Nephron progenitor cell (in vitro differentiated cells): ENCODE measurements at regions not wholly inside any gene's neighbourhood (a gene's known extent, or its start where the extent isn't known, plus 50 kb on each side); places are given as distances from the start of the nearest gene placed in this dataset.

Source experiments
- DNase-seq: peaks from one replicate; pipeline ENCODE4 v3.0.0; 2021
- H3K27ac Mint-ChIP-seq: 2 replicates; pipeline ENCODE4 v1.8.0; 2021; ENCODE audit warnings: mild to moderate bottlenecking, moderate library complexity, mixed read lengths
- H3K27me3 Mint-ChIP-seq: 2 replicates; pipeline ENCODE4 v1.8.0; 2021; ENCODE audit warnings: mild to moderate bottlenecking, low read depth, mixed read lengths; ENCODE audit not compliant: poor library complexity
- H3K36me3 Mint-ChIP-seq: 2 replicates; pipeline ENCODE4 v1.8.0; 2021; ENCODE audit warnings: low read depth, mixed read lengths
- H3K4me1 Mint-ChIP-seq: 2 replicates; pipeline ENCODE4 v1.8.0; 2021; ENCODE audit warnings: mixed read lengths
- H3K4me3 Mint-ChIP-seq: 2 replicates; pipeline ENCODE4 v1.8.0; 2021; ENCODE audit warnings: mild to moderate bottlenecking, moderate library complexity, mixed read lengths
- H3K9me3 Mint-ChIP-seq: 2 replicates; pipeline ENCODE4 v1.8.0; 2021; ENCODE audit warnings: mild to moderate bottlenecking, moderate library complexity, mixed read lengths
- TF ChIP-seq, protein P1 (sequence below): fragments of 200-600 bp; sonication (generic); IDR thresholded peaks from 2 replicates; pipeline ENCODE4 v1.5.0; 2021; ENCODE audit warnings: antibody characterized with exemption

DNA sequence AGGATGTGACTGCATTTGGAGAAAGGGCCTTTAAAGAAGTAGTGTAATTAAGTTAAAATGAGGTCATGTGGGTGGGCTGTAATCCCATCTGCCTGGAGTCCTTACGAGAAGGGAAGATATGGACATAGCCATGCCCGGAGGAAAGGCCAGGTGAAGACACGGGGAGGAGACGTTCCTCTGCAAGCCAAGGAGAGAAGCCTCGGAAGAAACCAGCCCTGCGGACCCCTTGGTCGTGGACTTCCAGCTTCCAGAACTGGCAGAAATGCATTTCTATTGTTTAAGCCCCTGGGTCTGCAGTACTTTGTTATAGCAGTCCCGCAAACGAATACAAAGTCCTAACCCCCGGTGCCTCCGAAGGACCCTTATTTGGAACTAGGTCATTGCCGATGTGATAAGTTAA, 87.6 kb upstream of the TAF1B start:
- TF ChIP-seq, protein P1, sequence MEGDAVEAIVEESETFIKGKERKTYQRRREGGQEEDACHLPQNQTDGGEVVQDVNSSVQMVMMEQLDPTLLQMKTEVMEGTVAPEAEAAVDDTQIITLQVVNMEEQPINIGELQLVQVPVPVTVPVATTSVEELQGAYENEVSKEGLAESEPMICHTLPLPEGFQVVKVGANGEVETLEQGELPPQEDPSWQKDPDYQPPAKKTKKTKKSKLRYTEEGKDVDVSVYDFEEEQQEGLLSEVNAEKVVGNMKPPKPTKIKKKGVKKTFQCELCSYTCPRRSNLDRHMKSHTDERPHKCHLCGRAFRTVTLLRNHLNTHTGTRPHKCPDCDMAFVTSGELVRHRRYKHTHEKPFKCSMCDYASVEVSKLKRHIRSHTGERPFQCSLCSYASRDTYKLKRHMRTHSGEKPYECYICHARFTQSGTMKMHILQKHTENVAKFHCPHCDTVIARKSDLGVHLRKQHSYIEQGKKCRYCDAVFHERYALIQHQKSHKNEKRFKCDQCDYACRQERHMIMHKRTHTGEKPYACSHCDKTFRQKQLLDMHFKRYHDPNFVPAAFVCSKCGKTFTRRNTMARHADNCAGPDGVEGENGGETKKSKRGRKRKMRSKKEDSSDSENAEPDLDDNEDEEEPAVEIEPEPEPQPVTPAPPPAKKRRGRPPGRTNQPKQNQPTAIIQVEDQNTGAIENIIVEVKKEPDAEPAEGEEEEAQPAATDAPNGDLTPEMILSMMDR = no peak
- Mint-ChIP-seq H3K36me3 (no peaks in the 10 kb centered on the region), H3K4me3 (no peak overlapping the region), H3K27ac (no peak overlapping the region), H3K27me3 (peaks cover 3% of the 10 kb centered on the region), H3K9me3 (no peaks in the 10 kb centered on the region), H3K4me1 (peaks cover 98% of the 10 kb centered on the region)
- DNase-seq = no peak

DNA sequence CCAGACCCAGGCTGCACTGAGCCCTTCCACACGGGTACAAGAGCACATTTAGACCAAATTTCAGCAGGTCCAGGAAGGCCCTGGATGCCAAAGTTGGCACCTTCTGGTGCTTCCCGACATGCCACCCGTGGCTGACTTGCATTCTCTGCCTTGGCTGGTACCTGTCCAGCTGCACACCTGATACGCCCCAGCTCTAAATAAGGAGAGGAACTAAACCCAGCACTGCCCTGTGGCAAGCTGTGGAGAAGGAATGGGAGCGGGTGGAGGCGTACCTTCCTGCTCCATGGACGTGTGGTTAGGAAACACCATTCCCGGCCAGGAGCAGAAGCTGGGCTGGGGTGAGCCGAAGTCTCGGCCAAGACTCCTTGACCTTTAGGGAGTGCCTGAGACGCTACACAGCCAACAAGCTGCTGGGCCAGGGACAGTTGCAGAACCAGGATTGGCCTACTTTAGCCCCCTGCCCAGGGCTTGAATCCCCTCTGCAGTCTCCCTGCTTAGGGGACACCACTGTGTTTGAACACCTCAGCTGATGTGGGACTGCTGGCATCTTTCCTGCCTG, 86.5 kb upstream of the TAF1B start:
- peaks cover 96% of the 10 kb centered on the region for H3K4me1 Mint-ChIP-seq
- peak overlapping the region; percentile 73 for H3K4me3 Mint-ChIP-seq
- H3K9me3 Mint-ChIP-seq = no peaks in the 10 kb centered on the region
- H3K27ac Mint-ChIP-seq = no peak overlapping the region
- DNase-seq = no peak
- H3K36me3 Mint-ChIP-seq = no peaks in the 10 kb centered on the region
- TF ChIP-seq, protein P1 = no peak
- peaks cover 3% of the 10 kb centered on the region for H3K27me3 Mint-ChIP-seq

DNA sequence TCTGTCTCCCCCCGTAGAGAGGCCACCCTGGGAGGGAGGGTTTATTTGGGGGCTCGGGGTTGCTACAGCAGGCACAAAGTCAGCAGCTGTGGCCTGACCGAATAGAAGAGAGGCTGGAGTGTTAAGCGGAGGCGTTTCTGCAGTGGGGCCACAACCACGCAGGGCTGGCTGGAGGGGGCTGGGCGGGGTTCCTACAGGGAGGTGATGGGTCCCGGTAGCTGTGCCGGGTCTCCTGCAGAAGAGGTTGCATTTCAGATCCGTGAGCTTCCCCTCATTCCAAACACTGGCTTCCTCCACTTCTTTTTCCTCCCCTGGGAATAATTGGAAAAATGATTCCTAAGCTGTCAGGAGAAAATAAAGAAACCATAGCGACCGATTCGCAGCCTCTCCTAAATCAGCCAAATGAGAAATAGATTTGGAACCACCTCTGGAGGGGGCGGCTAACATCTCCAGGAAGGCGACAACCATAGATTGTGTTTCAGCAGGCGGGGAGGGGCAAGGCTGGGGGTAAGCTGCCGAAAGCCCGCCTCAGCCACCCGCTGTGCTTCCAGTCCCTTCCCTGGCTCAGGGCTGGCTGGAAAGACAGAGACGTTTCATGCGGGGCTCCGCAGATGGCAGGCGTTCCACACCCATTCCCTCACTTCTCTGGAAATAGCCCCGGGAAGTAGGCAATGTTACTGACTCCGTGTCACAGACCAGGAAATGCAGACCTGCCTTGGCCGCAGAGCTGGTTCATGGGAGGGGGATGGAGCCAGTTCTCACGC, 85.6 kb upstream of the TAF1B start:
- peak overlapping the region; percentile 52 for H3K27ac Mint-ChIP-seq
- TF ChIP-seq, protein P1 = no peak
- DNase-seq = peak; percentile 59

DNA sequence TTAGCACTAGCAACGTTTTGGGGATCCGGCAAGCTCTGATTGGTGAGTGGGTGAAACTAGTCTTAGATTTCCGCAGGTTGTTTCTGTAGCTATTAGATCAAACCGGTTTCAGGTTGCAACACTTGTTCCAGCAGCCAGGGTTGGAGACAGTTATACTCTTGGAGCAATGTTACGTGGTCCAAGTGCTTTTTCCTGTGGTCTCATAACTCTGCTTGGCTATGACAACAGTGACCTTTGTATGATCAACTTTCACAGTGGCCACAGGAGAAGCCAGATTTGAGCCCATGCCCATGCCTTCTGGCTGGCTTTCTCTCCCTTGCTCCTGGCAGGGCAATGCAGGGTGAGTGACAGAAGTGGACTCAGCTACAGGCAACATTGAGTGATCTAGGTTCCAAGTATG, 84.5 kb upstream of the TAF1B start:
- no peaks in the 10 kb centered on the region for H3K9me3 Mint-ChIP-seq
- no peaks in the 10 kb centered on the region for H3K36me3 Mint-ChIP-seq
- TF ChIP-seq, protein P1 = no peak
- H3K27me3 Mint-ChIP-seq = peaks cover 6% of the 10 kb centered on the region
- H3K4me3 Mint-ChIP-seq = peak overlapping the region; percentile 73
- no peak for DNase-seq
- H3K4me1 Mint-ChIP-seq = peaks cover 86% of the 10 kb centered on the region
- H3K27ac Mint-ChIP-seq = no peak overlapping the region

More for the DNA sequence above, 85.6 kb upstream of the TAF1B start:
- Mint-ChIP-seq H3K4me3 (peak overlapping the region; percentile 73), H3K4me1 (peaks cover 91% of the 10 kb centered on the region), H3K36me3 (no peaks in the 10 kb centered on the region), H3K9me3 (no peaks in the 10 kb centered on the region), H3K27me3 (peaks cover 6% of the 10 kb centered on the region)

DNA sequence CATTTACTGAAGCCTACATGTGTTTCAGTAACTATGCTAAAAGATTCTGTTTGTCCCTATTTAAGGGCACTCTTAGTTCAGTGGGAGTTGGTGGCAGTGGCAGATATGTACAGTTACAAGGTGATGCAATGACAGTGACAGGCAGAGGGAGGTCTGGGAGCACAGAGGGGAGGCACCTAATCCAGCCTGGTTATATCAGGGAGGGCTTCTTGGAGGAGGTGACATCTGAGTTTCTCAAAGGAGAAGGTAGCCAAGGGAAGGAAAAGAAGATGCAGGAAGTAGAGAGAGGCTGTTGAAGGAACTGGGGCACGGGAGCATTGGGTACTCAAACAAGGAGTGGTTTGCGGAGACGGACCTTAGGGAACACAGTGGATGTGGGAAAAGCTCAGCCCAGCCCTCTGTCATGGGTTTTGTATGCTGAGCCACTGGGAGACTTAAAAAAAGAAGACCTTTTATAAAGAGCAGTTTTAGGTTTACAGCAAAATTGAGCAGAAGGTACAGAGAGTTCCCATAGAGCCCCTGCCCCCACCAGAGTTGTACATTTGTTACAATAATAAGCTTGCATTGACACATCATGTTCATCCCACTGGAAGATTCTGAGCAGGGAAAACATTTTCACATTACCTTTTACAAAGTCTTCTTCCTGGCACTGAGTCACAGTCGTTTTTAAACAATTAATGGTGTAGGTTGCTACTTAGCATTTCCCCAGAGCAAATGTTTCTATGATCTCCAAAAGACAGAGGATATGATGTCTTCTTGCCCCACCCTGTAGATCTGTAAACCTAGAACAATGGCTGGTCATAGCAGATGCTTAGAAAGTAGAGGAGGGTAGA, 83.0 kb upstream of the TAF1B start:
- Mint-ChIP-seq H3K4me1 (peaks cover 86% of the 10 kb centered on the region), H3K4me3 (no peak overlapping the region), H3K9me3 (no peaks in the 10 kb centered on the region), H3K27me3 (peaks cover 5% of the 10 kb centered on the region), H3K36me3 (no peaks in the 10 kb centered on the region), H3K27ac (no peak overlapping the region)
- TF ChIP-seq, protein P1 = no peak
- no peak for DNase-seq
